ENCODE measurements at regions not wholly inside any gene's neighbourhood (a gene's known extent, or its start where the extent isn't known, plus 50 kb on each side); places are given as distances from the start of the nearest gene placed in this dataset.
"Not testable (repeated sequence)": the region's sequence is repeated elsewhere in the genome, so short reads cannot be mapped to it uniquely, and the experiment has no call there.

GRCh38 chr10:91091780-91092179 lies 128.7 kb upstream of the PCGF5 start:
- DNase-seq = no peak

DNA sequence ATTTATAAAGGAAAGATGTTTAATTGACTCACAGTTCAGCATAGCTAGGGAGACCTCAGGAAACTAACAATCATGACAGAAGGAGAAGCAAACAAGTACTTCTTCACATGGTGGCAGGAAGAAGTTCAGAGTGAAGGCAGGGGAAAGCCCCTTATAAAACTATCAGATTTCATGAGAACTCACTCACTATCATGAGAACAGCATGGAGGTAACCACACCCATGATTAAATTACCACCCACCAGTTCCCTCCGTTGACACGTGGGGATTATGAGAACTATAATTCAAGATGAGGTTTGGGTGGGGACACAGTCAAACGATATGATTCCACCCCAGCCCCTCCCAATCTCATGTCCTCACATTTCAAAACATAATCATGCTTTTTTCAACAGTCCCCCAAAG lies 124.2 kb upstream of the PCGF5 start:
- no peak for DNase-seq

GRCh38 chr10:91097313-91097712 lies 123.2 kb upstream of the PCGF5 start:
- DNase-seq = no peak

DNA sequence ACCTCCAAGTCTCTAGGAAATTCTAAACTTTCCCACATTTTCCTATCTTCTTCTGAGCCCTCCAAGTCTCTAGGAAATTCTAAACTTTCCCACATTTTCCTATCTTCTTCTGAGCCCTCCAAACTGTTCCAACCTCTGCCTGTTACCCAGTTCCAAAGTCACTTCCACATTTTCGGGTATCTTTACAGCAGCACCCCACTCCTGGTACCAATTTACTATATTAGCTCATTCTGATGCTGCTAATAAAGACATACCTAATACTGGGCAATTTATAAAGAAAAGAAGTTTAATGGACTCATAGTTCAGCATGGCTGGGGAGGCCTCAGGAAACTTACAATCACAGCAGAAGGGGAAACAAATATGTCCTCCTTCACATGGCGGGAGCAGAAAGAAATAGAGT lies 122.4 kb upstream of the PCGF5 start:
- DNase-seq = not testable (repeated sequence)

- no peak for DNase-seq
Observed at GRCh38 chr10:91103384-91104192, 116.9 kb upstream of the PCGF5 start.

DNA sequence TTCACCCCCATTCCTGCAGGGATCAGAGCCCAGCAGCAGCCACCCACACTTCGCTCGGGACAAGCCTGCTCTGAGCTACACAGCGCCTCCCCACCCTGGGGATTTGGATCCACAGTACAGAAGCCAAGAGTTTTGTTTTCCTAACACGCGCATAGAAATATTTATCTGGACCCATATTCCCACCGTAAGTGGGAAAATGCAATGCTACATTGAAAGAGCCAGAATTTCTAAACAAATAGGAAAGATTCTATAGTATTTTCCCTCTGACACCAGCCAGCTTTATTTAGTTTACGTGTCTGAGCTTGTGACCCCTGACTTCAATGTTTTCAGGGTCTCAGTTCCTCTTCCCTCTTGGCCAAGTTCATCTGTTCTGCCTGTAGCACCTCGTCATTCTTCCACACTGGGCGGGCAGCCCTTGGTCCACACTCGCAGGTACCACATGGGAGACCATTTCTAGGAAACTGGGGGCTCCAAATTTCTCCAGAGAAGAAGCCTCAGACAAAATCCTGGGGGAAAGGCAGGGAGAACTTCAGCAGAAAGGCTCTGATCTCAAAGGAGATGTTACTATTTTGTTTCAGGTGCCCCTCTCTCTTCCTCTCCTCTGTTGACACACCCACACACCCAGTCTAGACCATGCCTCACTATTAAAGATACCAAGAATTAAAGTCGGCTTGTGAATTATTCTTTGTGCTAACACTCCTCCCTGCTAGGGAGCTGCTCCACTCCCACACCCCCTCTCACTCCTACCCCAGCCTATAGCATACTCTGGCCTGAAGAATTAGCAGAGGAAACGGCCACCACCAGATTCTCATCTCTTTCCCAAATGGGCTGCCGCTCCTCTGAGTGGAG lies 116.0 kb upstream of the PCGF5 start:
- DNase-seq = no peak

GRCh38 chr10:91105269-91105668 lies 115.2 kb upstream of the PCGF5 start:
- DNase-seq = no peak

- DNase-seq = no peak
Observed at GRCh38 chr10:91108820-91109219, 111.6 kb upstream of the PCGF5 start.

DNA sequence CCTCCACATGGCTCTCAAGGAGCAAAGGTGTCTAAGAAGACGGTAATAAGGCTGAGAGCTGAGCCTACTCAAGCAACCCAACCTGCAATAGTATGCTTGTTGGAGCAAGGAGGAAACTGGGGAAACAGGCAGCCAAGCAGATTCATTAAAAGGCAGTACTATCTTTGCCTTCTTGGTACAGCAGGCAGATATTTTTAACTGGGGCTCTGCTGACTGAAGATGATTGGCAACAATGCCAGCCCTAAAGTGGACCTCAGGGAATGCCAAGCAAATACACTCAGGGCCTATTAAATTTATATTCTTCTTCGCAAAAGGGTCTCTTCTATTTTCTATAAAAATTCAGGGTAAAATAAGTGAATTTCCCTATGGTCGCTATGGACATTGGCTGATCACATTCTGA lies 109.4 kb upstream of the PCGF5 start:
- no peak for DNase-seq

DNA sequence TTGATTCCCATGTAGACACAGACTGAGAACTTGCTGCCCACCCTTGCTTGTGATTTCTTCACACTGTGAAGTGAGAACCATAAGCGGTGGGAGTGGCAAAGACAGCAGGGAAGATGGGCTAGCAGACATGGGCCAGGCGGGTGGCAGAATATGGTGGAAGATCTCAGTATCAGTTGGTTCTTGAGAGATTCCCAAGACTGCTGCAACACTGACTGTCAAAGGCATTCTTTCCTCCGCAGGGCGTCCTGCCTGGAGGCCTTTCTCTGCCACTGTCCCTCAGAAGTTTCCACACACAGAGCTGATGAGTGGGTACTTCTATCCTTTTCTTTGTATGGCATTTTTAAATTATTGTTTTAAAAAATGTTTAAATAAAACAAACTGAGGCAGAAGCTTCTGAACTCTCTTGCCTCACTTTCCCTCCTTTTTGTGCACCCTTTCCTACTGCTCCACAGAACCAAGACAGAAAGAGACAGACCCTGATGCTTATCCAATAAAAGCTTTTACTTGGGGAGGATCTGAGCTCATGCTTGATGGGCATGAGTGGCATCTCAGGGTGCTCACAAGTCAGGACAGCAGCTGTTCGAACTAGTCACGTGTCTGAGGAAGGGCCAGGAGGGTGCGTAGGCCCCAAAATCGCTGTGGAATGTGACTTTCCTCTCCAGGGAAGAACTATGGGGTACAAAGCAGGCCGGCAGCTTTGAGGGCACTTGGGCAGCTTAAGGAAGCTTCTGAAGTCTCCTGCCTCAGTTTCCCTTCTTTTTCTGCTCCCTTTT lies 104.7 kb upstream of the PCGF5 start:
- DNase-seq = no peak

GRCh38 chr10:91117505-91117904 lies 103.0 kb upstream of the PCGF5 start:
- DNase-seq = no peak

GRCh38 chr10:91120348-91120747 lies 100.1 kb upstream of the PCGF5 start:
- DNase-seq = no peak

DNA sequence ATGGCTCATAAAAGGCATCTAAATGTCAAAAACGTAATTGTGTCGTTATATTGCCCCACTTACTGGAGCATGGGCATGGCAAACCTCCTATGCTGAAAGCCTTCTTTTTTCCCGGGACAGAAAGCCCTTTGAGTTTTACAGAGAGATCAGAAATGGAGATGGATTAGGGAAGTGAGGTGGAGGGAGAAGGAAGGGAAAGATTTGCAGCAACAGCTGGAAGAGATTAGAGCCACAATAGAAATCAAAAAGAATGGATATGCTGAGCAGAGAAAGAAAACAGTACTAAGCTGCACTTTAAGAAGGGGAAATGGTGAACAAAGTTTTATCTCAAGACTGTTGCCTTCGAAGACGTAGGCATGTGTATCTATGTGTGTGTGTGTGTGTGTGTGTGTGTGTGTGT lies 97.2 kb upstream of the PCGF5 start:
- no peak for DNase-seq

- no peak for DNase-seq
Observed at GRCh38 chr10:91124016-91124415, 96.4 kb upstream of the PCGF5 start.

- DNase-seq = no peak
Observed at GRCh38 chr10:91126471-91126870, 94.0 kb upstream of the PCGF5 start.

DNA sequence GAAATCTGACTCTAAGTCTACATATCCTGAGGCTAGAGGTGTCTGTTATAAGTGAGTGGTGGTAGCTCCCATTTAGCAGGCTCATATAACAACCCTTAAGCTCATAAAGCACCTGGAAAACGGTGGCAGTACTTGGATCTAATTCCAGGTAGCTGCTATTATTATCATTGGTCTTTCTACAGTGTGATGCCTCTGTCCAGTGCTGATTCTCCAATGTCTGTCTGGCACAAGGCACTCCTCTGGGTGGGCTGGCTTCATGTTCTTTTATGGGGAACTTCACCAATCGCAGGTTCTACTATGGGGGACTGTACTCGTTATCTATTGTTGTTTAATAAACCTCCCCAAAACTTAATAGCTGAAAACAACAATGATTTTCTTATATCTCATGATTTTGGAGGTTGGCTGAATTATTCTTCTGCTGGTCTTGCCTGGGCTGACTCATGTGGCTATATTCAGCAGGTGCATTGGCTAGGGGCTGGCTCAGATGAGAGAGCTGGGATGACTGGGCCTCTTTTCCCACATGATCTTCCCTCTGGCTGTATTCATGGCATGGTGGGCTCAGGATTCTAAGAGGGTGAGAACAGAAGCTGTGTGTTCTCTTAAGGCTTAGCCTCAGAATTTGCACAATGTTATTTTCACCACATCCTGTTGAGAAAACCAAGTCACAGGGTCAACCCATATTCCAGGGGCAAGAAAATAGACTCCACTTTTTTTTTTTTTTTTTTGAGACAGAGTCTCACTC lies 93.0 kb upstream of the PCGF5 start:
- DNase-seq = no peak

GRCh38 chr10:91135113-91135512 lies 85.3 kb upstream of the PCGF5 start:
- no peak for DNase-seq

DNA sequence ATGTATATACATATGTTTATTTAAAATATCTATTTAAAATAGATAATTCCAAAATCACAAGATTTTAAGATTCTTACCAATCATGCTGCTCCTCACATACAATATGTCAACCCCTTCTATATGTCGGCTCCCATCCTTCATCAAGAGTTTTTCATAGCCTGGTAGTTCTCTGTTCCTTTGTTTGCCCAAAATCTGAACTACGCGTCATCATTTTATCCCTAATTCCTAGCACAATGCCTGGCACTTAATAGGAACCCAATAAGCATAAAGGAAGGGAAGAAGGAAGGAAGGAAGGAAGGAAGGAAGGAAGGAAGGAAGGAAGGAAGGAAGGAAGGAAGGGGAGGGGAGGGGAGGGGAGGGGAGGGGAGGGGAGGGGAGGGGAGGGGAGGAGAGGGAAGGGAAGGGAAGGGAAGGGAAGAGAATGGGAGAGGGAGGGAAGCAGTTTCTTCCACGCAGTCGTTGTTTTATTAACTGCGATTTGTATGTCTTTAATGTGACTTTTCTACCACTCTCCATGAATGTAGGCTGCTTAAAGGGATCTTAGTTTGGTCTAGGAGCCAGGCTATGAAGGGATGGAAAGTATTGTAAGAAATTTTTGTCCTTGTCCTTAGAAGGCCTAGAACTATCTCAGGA lies 83.3 kb upstream of the PCGF5 start:
- DNase-seq = no peak

DNA sequence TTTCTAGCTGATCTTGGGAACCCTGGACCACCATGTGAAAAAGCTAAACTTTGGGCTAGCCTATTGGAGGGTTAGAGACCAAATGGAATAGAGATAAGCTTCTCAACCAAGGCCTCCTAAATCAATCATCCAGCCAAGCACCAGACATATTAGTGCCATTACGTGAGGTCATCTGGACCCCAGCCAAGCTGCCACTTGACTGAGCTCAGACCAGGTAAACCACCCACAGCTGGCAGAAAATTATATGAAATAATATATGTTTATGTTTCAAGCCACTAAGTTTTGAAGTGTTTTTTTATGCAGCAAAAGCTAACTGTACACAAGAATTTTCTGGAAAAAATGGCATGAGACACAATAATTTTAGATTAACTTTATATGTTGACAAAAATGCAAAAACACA lies 82.6 kb upstream of the PCGF5 start:
- DNase-seq = no peak

- DNase-seq = no peak
Observed at GRCh38 chr10:91140995-91141549, 79.4 kb upstream of the PCGF5 start.

- DNase-seq = no peak
Observed at GRCh38 chr10:91144961-91145360, 75.5 kb upstream of the PCGF5 start.

- no peak for DNase-seq
Observed at GRCh38 chr10:91146146-91146545, 74.3 kb upstream of the PCGF5 start.

Data from activated gamma-delta T cell treated with Interleukin-2 at 50 U/mL for 16 hours (primary cell).